ENCODE measurements at regions not wholly inside any gene's neighbourhood (a gene's known extent, or its start where the extent isn't known, plus 50 kb on each side); places are given as distances from the start of the nearest gene placed in this dataset.

GRCh38 chrX:55981603-55982002, 250.6 kb upstream of the KLF8 start:
- H3K27ac ChIP-seq (ENCODE audit: low read depth in 2 of 2, low read length in 1 of 2): no peak overlapping the region
- no peaks in the 10 kb centered on the region for H3K4me1 ChIP-seq (ENCODE audit: control insufficient read depth in 2 of 2, insufficient read depth in 2 of 2, low read length in 1 of 2)
- no peaks in the 10 kb centered on the region for H3K27me3 ChIP-seq (ENCODE audit: control insufficient read depth in 1 of 2, insufficient read depth in 2 of 2, low read length in 2 of 2)
- 76 to 81% methylated on average over 1 of the region's 1 CpG for WGBS, 2 donors
- no peaks in the 10 kb centered on the region for H3K9me3 ChIP-seq (ENCODE audit: control insufficient read depth in 2 of 2, insufficient read depth in 1 of 2, low read depth in 1 of 2, low read length in 1 of 2)
- H3K36me3 ChIP-seq (ENCODE audit: control insufficient read depth in 2 of 2, insufficient read depth in 2 of 2, low read length in 1 of 2): no peaks in the 10 kb centered on the region
- no peak overlapping the region for H3K4me3 ChIP-seq (ENCODE audit: low read depth in 1 of 2, low read length in 2 of 2)

- Histone ChIP-seq H3K27me3 (ENCODE audit: control insufficient read depth in 1 of 2, insufficient read depth in 2 of 2, low read length in 2 of 2) (no peaks in the 10 kb centered on the region), H3K9me3 (ENCODE audit: control insufficient read depth in 2 of 2, insufficient read depth in 1 of 2, low read depth in 1 of 2, low read length in 1 of 2) (peaks cover 0 to 3% of the 10 kb centered on the region in 2 donors), H3K4me3 (ENCODE audit: low read depth in 1 of 2, low read length in 2 of 2) (no peak overlapping the region), H3K36me3 (ENCODE audit: control insufficient read depth in 2 of 2, insufficient read depth in 2 of 2, low read length in 1 of 2) (no peaks in the 10 kb centered on the region), H3K27ac (ENCODE audit: low read depth in 2 of 2, low read length in 1 of 2) (no peak overlapping the region), H3K4me1 (ENCODE audit: control insufficient read depth in 2 of 2, insufficient read depth in 2 of 2, low read length in 1 of 2) (no peaks in the 10 kb centered on the region)
- WGBS, 2 donors: 76 to 98% methylated on average over 3 of the region's 3 CpGs
Measured at GRCh38 chrX:55996649-55997048, 235.5 kb upstream of the KLF8 start.

- WGBS, 2 donors: 9 to 21% methylated on average over 1 of the region's 1 CpG
- Histone ChIP-seq H3K9me3 (ENCODE audit: control insufficient read depth in 2 of 2, insufficient read depth in 1 of 2, low read depth in 1 of 2, low read length in 1 of 2) (peaks cover 0 to 3% of the 10 kb centered on the region in 2 donors), H3K4me3 (ENCODE audit: low read depth in 1 of 2, low read length in 2 of 2) (no peak overlapping the region), H3K36me3 (ENCODE audit: control insufficient read depth in 2 of 2, insufficient read depth in 2 of 2, low read length in 1 of 2) (no peaks in the 10 kb centered on the region), H3K27me3 (ENCODE audit: control insufficient read depth in 1 of 2, insufficient read depth in 2 of 2, low read length in 2 of 2) (no peaks in the 10 kb centered on the region), H3K4me1 (ENCODE audit: control insufficient read depth in 2 of 2, insufficient read depth in 2 of 2, low read length in 1 of 2) (peaks cover 0 to under 1% of the 10 kb centered on the region in 2 donors), H3K27ac (ENCODE audit: low read depth in 2 of 2, low read length in 1 of 2) (no peak overlapping the region)
Measured at GRCh38 chrX:56000174-56000573, 232.0 kb upstream of the KLF8 start.

GRCh38 chrX:56000729-56001128, 231.4 kb upstream of the KLF8 start:
- Histone ChIP-seq H3K36me3 (ENCODE audit: control insufficient read depth in 2 of 2, insufficient read depth in 2 of 2, low read length in 1 of 2) (no peaks in the 10 kb centered on the region), H3K27ac (ENCODE audit: low read depth in 2 of 2, low read length in 1 of 2) (no peak overlapping the region)

GRCh38 chrX:56025872-56026571, 206.1 kb upstream of the KLF8 start:
- H3K27ac ChIP-seq (ENCODE audit: low read depth in 2 of 2, low read length in 1 of 2): no peak overlapping the region
- no peaks in the 10 kb centered on the region for H3K36me3 ChIP-seq (ENCODE audit: control insufficient read depth in 2 of 2, insufficient read depth in 2 of 2, low read length in 1 of 2)
- no peaks in the 10 kb centered on the region for H3K27me3 ChIP-seq (ENCODE audit: control insufficient read depth in 1 of 2, insufficient read depth in 2 of 2, low read length in 2 of 2)
- no peak overlapping the region for H3K4me3 ChIP-seq (ENCODE audit: low read depth in 1 of 2, low read length in 2 of 2)
- H3K9me3 ChIP-seq (ENCODE audit: control insufficient read depth in 2 of 2, insufficient read depth in 1 of 2, low read depth in 1 of 2, low read length in 1 of 2): no peaks in the 10 kb centered on the region
- H3K4me1 ChIP-seq (ENCODE audit: control insufficient read depth in 2 of 2, insufficient read depth in 2 of 2, low read length in 1 of 2): no peaks in the 10 kb centered on the region
- 75 to 90% methylated on average over 11 of the region's 11 CpGs for WGBS, 2 donors

More at GRCh38 chrX:56000729-56001128, 231.4 kb upstream of the KLF8 start:
- Histone ChIP-seq H3K27me3 (ENCODE audit: control insufficient read depth in 1 of 2, insufficient read depth in 2 of 2, low read length in 2 of 2) (no peaks in the 10 kb centered on the region), H3K4me1 (ENCODE audit: control insufficient read depth in 2 of 2, insufficient read depth in 2 of 2, low read length in 1 of 2) (peaks cover 0 to 2% of the 10 kb centered on the region in 2 donors), H3K4me3 (ENCODE audit: low read depth in 1 of 2, low read length in 2 of 2) (no peak overlapping the region), H3K9me3 (ENCODE audit: control insufficient read depth in 2 of 2, insufficient read depth in 1 of 2, low read depth in 1 of 2, low read length in 1 of 2) (peaks cover 0 to 3% of the 10 kb centered on the region in 2 donors)

GRCh38 chrX:56026815-56027214, 205.3 kb upstream of the KLF8 start:
- no peaks in the 10 kb centered on the region for H3K9me3 ChIP-seq (ENCODE audit: control insufficient read depth in 2 of 2, insufficient read depth in 1 of 2, low read depth in 1 of 2, low read length in 1 of 2)
- H3K27me3 ChIP-seq (ENCODE audit: control insufficient read depth in 1 of 2, insufficient read depth in 2 of 2, low read length in 2 of 2): no peaks in the 10 kb centered on the region
- H3K4me1 ChIP-seq (ENCODE audit: control insufficient read depth in 2 of 2, insufficient read depth in 2 of 2, low read length in 1 of 2): no peaks in the 10 kb centered on the region
- no peak overlapping the region for H3K27ac ChIP-seq (ENCODE audit: low read depth in 2 of 2, low read length in 1 of 2)
- WGBS, 2 donors: 82 to 96% methylated on average over 4 of the region's 4 CpGs
- H3K4me3 ChIP-seq (ENCODE audit: low read depth in 1 of 2, low read length in 2 of 2): no peak overlapping the region
- no peaks in the 10 kb centered on the region for H3K36me3 ChIP-seq (ENCODE audit: control insufficient read depth in 2 of 2, insufficient read depth in 2 of 2, low read length in 1 of 2)

- WGBS, 2 donors: 57 to 86% methylated on average over 5 of the region's 5 CpGs
Measured at GRCh38 chrX:56029188-56029587, 203.0 kb upstream of the KLF8 start.

GRCh38 chrX:56029691-56030090, 202.5 kb upstream of the KLF8 start:
- Histone ChIP-seq H3K9me3 (ENCODE audit: control insufficient read depth in 2 of 2, insufficient read depth in 1 of 2, low read depth in 1 of 2, low read length in 1 of 2) (no peaks in the 10 kb centered on the region), H3K27ac (ENCODE audit: low read depth in 2 of 2, low read length in 1 of 2) (no peak overlapping the region), H3K4me1 (ENCODE audit: control insufficient read depth in 2 of 2, insufficient read depth in 2 of 2, low read length in 1 of 2) (no peaks in the 10 kb centered on the region), H3K27me3 (ENCODE audit: control insufficient read depth in 1 of 2, insufficient read depth in 2 of 2, low read length in 2 of 2) (no peaks in the 10 kb centered on the region), H3K36me3 (ENCODE audit: control insufficient read depth in 2 of 2, insufficient read depth in 2 of 2, low read length in 1 of 2) (no peaks in the 10 kb centered on the region), H3K4me3 (ENCODE audit: low read depth in 1 of 2, low read length in 2 of 2) (no peak overlapping the region)
- 81 to 92% methylated on average over 8 of the region's 8 CpGs for WGBS, 2 donors

More at GRCh38 chrX:56029188-56029587, 203.0 kb upstream of the KLF8 start:
- Histone ChIP-seq H3K27ac (ENCODE audit: low read depth in 2 of 2, low read length in 1 of 2) (no peak overlapping the region), H3K4me1 (ENCODE audit: control insufficient read depth in 2 of 2, insufficient read depth in 2 of 2, low read length in 1 of 2) (no peaks in the 10 kb centered on the region), H3K27me3 (ENCODE audit: control insufficient read depth in 1 of 2, insufficient read depth in 2 of 2, low read length in 2 of 2) (no peaks in the 10 kb centered on the region), H3K36me3 (ENCODE audit: control insufficient read depth in 2 of 2, insufficient read depth in 2 of 2, low read length in 1 of 2) (no peaks in the 10 kb centered on the region), H3K9me3 (ENCODE audit: control insufficient read depth in 2 of 2, insufficient read depth in 1 of 2, low read depth in 1 of 2, low read length in 1 of 2) (no peaks in the 10 kb centered on the region), H3K4me3 (ENCODE audit: low read depth in 1 of 2, low read length in 2 of 2) (no peak overlapping the region)

GRCh38 chrX:56031409-56031808, 200.7 kb upstream of the KLF8 start:
- WGBS, 2 donors: 91 to 96% methylated on average over 13 of the region's 13 CpGs
- Histone ChIP-seq H3K4me1 (ENCODE audit: control insufficient read depth in 2 of 2, insufficient read depth in 2 of 2, low read length in 1 of 2) (no peaks in the 10 kb centered on the region), H3K27ac (ENCODE audit: low read depth in 2 of 2, low read length in 1 of 2) (no peak overlapping the region), H3K36me3 (ENCODE audit: control insufficient read depth in 2 of 2, insufficient read depth in 2 of 2, low read length in 1 of 2) (no peaks in the 10 kb centered on the region), H3K9me3 (ENCODE audit: control insufficient read depth in 2 of 2, insufficient read depth in 1 of 2, low read depth in 1 of 2, low read length in 1 of 2) (no peaks in the 10 kb centered on the region), H3K27me3 (ENCODE audit: control insufficient read depth in 1 of 2, insufficient read depth in 2 of 2, low read length in 2 of 2) (no peaks in the 10 kb centered on the region), H3K4me3 (ENCODE audit: low read depth in 1 of 2, low read length in 2 of 2) (no peak overlapping the region)

GRCh38 chrX:56033495-56034180, 198.5 kb upstream of the KLF8 start:
- H3K36me3 ChIP-seq (ENCODE audit: control insufficient read depth in 2 of 2, insufficient read depth in 2 of 2, low read length in 1 of 2): no peaks in the 10 kb centered on the region
- H3K4me3 ChIP-seq (ENCODE audit: low read depth in 1 of 2, low read length in 2 of 2): no peak overlapping the region
- 50 to 79% methylated on average over 2 of the region's 2 CpGs for WGBS, 2 donors
- no peaks in the 10 kb centered on the region for H3K27me3 ChIP-seq (ENCODE audit: control insufficient read depth in 1 of 2, insufficient read depth in 2 of 2, low read length in 2 of 2)
- H3K9me3 ChIP-seq (ENCODE audit: control insufficient read depth in 2 of 2, insufficient read depth in 1 of 2, low read depth in 1 of 2, low read length in 1 of 2): no peaks in the 10 kb centered on the region
- no peaks in the 10 kb centered on the region for H3K4me1 ChIP-seq (ENCODE audit: control insufficient read depth in 2 of 2, insufficient read depth in 2 of 2, low read length in 1 of 2)
- H3K27ac ChIP-seq (ENCODE audit: low read depth in 2 of 2, low read length in 1 of 2): no peak overlapping the region

Data from esophagus (tissue), 2 donors.